A549 (cell line): ENCODE measurements at regions not wholly inside any gene's neighbourhood (a gene's known extent, or its start where the extent isn't known, plus 50 kb on each side); places are given as distances from the start of the nearest gene placed in this dataset.

ENCODE experiments used
- MYC ChIP-seq: IDR thresholded peaks from 2 replicates; pipeline ENCODE4 v1.6.1; 2012; ENCODE audit warnings: mild to moderate bottlenecking, inconsistent platforms, low read length, improper control_type of control experiment, borderline replicate concordance
- POLR2A ChIP-seq: IDR thresholded peaks from 2 replicates; pipeline ENCODE4 v1.6.1; 2012; ENCODE audit warnings: mild to moderate bottlenecking, low read length
- RAD21 ChIP-seq, 2 experiments: fragments of >200 bp in 1 of 2; sonication (Bioruptor Twin) in 1 of 2; formaldehyde crosslinking in 1 of 2; IDR thresholded peaks in 1 of 2; conservative IDR thresholded peaks in 1 of 2; 2 replicates in 1 of 2; 3 replicates in 1 of 2; pipeline ENCODE4 v1.6.1; 2012 to 2018; ENCODE audit warnings: inconsistent platforms in 1 of 2
- RNF2 ChIP-seq: fragments of 200-600 bp; sonication (generic); IDR thresholded peaks from 2 replicates; pipeline ENCODE4 v1.6.1; 2016; ENCODE audit warnings: low read depth, mild to moderate bottlenecking, antibody characterized with exemption, moderate library complexity, borderline replicate concordance
- TF ChIP-seq, protein P1 (sequence below): fragments of >200 bp; sonication (Bioruptor Twin); formaldehyde crosslinking; IDR thresholded peaks from 3 replicates; pipeline ENCODE4 v1.5.1; 2016
- TF ChIP-seq, protein P2 (sequence below): fragments of 200-600 bp; sonication (generic); IDR thresholded peaks from 2 replicates; pipeline ENCODE4 v1.6.1; 2016; ENCODE audit warnings: antibody characterized with exemption, mild to moderate bottlenecking, moderate library complexity
- TF ChIP-seq, protein P3 (sequence below): IDR thresholded peaks from 2 replicates; pipeline ENCODE4 v1.6.1; 2012
- TF ChIP-seq, protein P4 (sequence below): fragments of >200 bp; sonication (Bioruptor Twin); formaldehyde crosslinking; IDR thresholded peaks from 2 replicates; pipeline ENCODE4 v1.6.1; 2016

DNA sequence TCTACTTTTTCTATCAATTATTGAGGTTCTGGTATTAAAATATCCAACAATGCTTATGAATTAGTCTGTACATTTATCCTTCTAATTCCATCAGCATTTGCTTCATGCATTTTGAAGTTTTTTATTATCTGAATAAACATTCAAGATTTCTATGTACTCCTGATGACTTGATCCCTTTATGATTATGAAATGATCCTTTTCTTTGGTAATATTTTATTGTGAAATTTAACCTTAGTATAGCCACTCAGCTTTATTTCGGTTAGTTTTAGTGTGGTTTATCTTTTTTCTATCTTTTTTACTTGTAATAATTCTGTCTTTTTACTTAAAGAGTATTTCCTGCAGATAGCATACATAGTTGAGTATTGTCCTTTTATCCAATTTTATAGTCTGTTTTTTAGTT is 106.6 kb downstream of the SNAPC1 start:
- TF ChIP-seq, protein P1, sequence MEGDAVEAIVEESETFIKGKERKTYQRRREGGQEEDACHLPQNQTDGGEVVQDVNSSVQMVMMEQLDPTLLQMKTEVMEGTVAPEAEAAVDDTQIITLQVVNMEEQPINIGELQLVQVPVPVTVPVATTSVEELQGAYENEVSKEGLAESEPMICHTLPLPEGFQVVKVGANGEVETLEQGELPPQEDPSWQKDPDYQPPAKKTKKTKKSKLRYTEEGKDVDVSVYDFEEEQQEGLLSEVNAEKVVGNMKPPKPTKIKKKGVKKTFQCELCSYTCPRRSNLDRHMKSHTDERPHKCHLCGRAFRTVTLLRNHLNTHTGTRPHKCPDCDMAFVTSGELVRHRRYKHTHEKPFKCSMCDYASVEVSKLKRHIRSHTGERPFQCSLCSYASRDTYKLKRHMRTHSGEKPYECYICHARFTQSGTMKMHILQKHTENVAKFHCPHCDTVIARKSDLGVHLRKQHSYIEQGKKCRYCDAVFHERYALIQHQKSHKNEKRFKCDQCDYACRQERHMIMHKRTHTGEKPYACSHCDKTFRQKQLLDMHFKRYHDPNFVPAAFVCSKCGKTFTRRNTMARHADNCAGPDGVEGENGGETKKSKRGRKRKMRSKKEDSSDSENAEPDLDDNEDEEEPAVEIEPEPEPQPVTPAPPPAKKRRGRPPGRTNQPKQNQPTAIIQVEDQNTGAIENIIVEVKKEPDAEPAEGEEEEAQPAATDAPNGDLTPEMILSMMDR = no peak
- TF ChIP-seq, protein P2, sequence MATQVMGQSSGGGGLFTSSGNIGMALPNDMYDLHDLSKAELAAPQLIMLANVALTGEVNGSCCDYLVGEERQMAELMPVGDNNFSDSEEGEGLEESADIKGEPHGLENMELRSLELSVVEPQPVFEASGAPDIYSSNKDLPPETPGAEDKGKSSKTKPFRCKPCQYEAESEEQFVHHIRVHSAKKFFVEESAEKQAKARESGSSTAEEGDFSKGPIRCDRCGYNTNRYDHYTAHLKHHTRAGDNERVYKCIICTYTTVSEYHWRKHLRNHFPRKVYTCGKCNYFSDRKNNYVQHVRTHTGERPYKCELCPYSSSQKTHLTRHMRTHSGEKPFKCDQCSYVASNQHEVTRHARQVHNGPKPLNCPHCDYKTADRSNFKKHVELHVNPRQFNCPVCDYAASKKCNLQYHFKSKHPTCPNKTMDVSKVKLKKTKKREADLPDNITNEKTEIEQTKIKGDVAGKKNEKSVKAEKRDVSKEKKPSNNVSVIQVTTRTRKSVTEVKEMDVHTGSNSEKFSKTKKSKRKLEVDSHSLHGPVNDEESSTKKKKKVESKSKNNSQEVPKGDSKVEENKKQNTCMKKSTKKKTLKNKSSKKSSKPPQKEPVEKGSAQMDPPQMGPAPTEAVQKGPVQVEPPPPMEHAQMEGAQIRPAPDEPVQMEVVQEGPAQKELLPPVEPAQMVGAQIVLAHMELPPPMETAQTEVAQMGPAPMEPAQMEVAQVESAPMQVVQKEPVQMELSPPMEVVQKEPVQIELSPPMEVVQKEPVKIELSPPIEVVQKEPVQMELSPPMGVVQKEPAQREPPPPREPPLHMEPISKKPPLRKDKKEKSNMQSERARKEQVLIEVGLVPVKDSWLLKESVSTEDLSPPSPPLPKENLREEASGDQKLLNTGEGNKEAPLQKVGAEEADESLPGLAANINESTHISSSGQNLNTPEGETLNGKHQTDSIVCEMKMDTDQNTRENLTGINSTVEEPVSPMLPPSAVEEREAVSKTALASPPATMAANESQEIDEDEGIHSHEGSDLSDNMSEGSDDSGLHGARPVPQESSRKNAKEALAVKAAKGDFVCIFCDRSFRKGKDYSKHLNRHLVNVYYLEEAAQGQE = no peak
- TF ChIP-seq, protein P3, sequence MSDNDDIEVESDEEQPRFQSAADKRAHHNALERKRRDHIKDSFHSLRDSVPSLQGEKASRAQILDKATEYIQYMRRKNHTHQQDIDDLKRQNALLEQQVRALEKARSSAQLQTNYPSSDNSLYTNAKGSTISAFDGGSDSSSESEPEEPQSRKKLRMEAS = no peak
- TF ChIP-seq MYC = no peak
- TF ChIP-seq, protein P4, sequence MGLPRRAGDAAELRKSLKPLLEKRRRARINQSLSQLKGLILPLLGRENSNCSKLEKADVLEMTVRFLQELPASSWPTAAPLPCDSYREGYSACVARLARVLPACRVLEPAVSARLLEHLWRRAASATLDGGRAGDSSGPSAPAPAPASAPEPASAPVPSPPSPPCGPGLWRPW = no peak
- TF ChIP-seq RAD21 (conservative IDR thresholded peaks at IDR 0.05 in 1 of 2, IDR thresholded peaks at IDR 0.05 in 1 of 2) = no peak
- TF ChIP-seq POLR2A = no peak
- no peak for TF ChIP-seq RNF2
